Mesenchymal stem cell (in vitro differentiated cells and primary cell): ENCODE measurements at regions not wholly inside any gene's neighbourhood (a gene's known extent, or its start where the extent isn't known, plus 50 kb on each side); places are given as distances from the start of the nearest gene placed in this dataset.

Experiments
- DNase-seq: peaks from one replicate; pipeline ENCODE4 v3.0.0-alpha.2; 2013
- H2AFZ ChIP-seq: one replicate; pipeline ENCODE4 v1.6.1; 2013; ENCODE audit warnings: low read depth, mild to moderate bottlenecking, control low read depth, inconsistent platforms, low read length, moderate library complexity
- H2AK5ac ChIP-seq: 2 replicates; pipeline ENCODE4 v1.6.1; 2013; ENCODE audit warnings: low read length, moderate library complexity, mild to moderate bottlenecking, inconsistent platforms; ENCODE audit not compliant: severe bottlenecking
- H2BK120ac ChIP-seq: one replicate; pipeline ENCODE4 v1.6.1; 2013; ENCODE audit warnings: low read depth, mild to moderate bottlenecking, inconsistent platforms, low read length, moderate library complexity
- H2BK12ac ChIP-seq, 2 experiments: one replicate each; pipeline ENCODE4 v1.6.1; 2013; ENCODE audit warnings: inconsistent platforms in 2 of 2, low read length in 2 of 2, mild to moderate bottlenecking in 2 of 2, moderate library complexity in 2 of 2, control low read depth in 1 of 2
- H2BK15ac ChIP-seq: one replicate; pipeline ENCODE4 v1.6.1; 2013; ENCODE audit warnings: mild to moderate bottlenecking, low read depth, inconsistent platforms; ENCODE audit not compliant: poor library complexity, severe bottlenecking
- H2BK5ac ChIP-seq: 2 replicates; pipeline ENCODE4 v1.6.1; 2013; ENCODE audit warnings: low read depth, mild to moderate bottlenecking, low read length, control low read depth, inconsistent platforms; ENCODE audit not compliant: poor library complexity, severe bottlenecking
- H3K14ac ChIP-seq, 2 experiments: one replicate each; pipeline ENCODE4 v1.6.1; 2013; ENCODE audit warnings: inconsistent platforms in 2 of 2, low read length in 2 of 2, control low read depth in 1 of 2, mild to moderate bottlenecking in 1 of 2, moderate library complexity in 1 of 2
- H3K18ac ChIP-seq, 2 experiments: one replicate each; pipeline ENCODE4 v1.6.1; 2013; ENCODE audit warnings: inconsistent platforms in 2 of 2, low read length in 2 of 2, control low read depth in 1 of 2, low read depth in 1 of 2, mild to moderate bottlenecking in 1 of 2
- H3K23ac ChIP-seq, 2 experiments: one replicate each; pipeline ENCODE4 v1.6.1; 2013; ENCODE audit warnings: inconsistent platforms in 2 of 2, low read length in 2 of 2, mild to moderate bottlenecking in 2 of 2, moderate library complexity in 2 of 2, control low read depth in 1 of 2
- H3K27ac ChIP-seq: 2 replicates; pipeline ENCODE4 v1.5.1; 2013; ENCODE audit warnings: mild to moderate bottlenecking, moderate library complexity, low read length, control low read depth, inconsistent platforms; ENCODE audit not compliant: poor library complexity, severe bottlenecking
- H3K27me3 ChIP-seq, 2 experiments: 2 replicates each; pipeline versions ENCODE4 v1.6.1 to v1.7.0; 2013; ENCODE audit warnings: low read length in 2 of 2, mild to moderate bottlenecking in 2 of 2, moderate library complexity in 2 of 2, control low read depth in 1 of 2, inconsistent platforms in 1 of 2; ENCODE audit not compliant: control insufficient read depth in 1 of 2, insufficient read depth in 1 of 2
- H3K36me3 ChIP-seq, 2 experiments: 2 replicates each; pipeline versions ENCODE4 v1.6.1 to v1.7.0; 2013; ENCODE audit warnings: low read length in 2 of 2, control low read depth in 1 of 2, inconsistent platforms in 1 of 2, low read depth in 1 of 2, mild to moderate bottlenecking in 1 of 2; ENCODE audit not compliant: insufficient read depth in 2 of 2, control insufficient read depth in 1 of 2
- H3K4ac ChIP-seq, 2 experiments: one replicate each; pipeline ENCODE4 v1.6.1; 2013; ENCODE audit warnings: inconsistent platforms in 2 of 2, low read length in 2 of 2, mild to moderate bottlenecking in 2 of 2, moderate library complexity in 2 of 2, control low read depth in 1 of 2, low read depth in 1 of 2
- H3K4me1 ChIP-seq: 2 replicates; pipeline ENCODE4 v1.6.1; 2013; ENCODE audit warnings: low read depth, low read length, control low read depth; ENCODE audit not compliant: control insufficient read depth, insufficient read depth
- H3K4me2 ChIP-seq: 2 replicates; pipeline ENCODE4 v1.6.1; 2013; ENCODE audit warnings: low read length, mild to moderate bottlenecking, inconsistent platforms; ENCODE audit not compliant: poor library complexity, severe bottlenecking
- H3K4me3 ChIP-seq, 2 experiments: 2 replicates each; pipeline versions ENCODE4 v1.5.1 to v1.7.0; 2013; ENCODE audit warnings: low read length in 2 of 2, mild to moderate bottlenecking in 2 of 2, control low read depth in 1 of 2, low read depth in 1 of 2; ENCODE audit not compliant: insufficient read depth in 1 of 2
- H3K79me1 ChIP-seq: replicated peaks from 2 replicates; pipeline ENCODE4 v1.6.1; 2013; ENCODE audit warnings: mild to moderate bottlenecking, control low read depth, low read length, inconsistent platforms; ENCODE audit not compliant: poor library complexity, severe bottlenecking
- H3K9ac ChIP-seq: 2 replicates; pipeline ENCODE4 v1.7.0; 2013; ENCODE audit warnings: mild to moderate bottlenecking, low read length, moderate library complexity
- H3K9me3 ChIP-seq: 2 replicates; pipeline ENCODE4 v1.7.0; 2013; ENCODE audit warnings: mild to moderate bottlenecking, low read length; ENCODE audit not compliant: control insufficient read depth
- H4K8ac ChIP-seq: one replicate; pipeline ENCODE4 v1.6.1; 2013; ENCODE audit warnings: inconsistent platforms, mild to moderate bottlenecking, low read length, moderate library complexity
- H4K91ac ChIP-seq: one replicate; pipeline ENCODE4 v1.6.1; 2013; ENCODE audit warnings: mild to moderate bottlenecking, low read length, inconsistent platforms
- WGBS: methylation state at CpG from one replicate; pipeline ENCODE4 v1.1.7; 2013; ENCODE audit warnings: mixed read lengths; 5-methylcytosine and 5-hydroxymethylcytosine counted together

DNA sequence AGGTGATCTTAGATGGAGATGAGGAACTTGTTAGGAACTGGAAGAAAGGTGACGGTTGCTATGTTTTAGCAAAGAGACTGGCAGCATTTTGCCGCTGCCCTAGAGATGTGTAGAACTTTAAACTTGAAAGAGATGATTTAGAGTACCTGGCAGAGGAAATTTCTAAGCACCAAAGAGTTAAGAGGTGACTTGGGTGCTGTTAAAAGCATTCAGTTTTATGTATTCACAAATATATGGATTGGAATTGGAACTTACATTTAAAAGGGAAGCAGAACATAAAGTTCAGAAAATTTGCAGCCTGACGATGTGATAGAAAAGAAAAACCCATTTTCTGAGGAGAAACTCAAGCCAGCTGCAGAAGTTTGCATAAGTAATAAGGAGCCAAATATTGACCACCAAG, 176.3 kb downstream of the MOXD1 start:
- no peak overlapping the region for H3K23ac ChIP-seq
- H2AFZ ChIP-seq: no peak overlapping the region
- H3K14ac ChIP-seq: no peak overlapping the region
- no peak overlapping the region for H3K27ac ChIP-seq
- no peak overlapping the region for H2BK5ac ChIP-seq
- no peaks in the 10 kb centered on the region for H3K27me3 ChIP-seq
- H3K9me3 ChIP-seq: peaks cover 3% of the 10 kb centered on the region
- no peak overlapping the region for H4K91ac ChIP-seq
- no peak overlapping the region for H3K4ac ChIP-seq
- no peak overlapping the region for H3K4me3 ChIP-seq
- no peak overlapping the region for H3K18ac ChIP-seq
- no peak overlapping the region for H2BK15ac ChIP-seq
- H3K9ac ChIP-seq: no peak overlapping the region
- no peaks in the 10 kb centered on the region for H3K79me1 ChIP-seq
- DNase-seq: no peak
- no peak overlapping the region for H2BK120ac ChIP-seq
- WGBS: 98% methylated on average over 3 of the region's 3 CpGs
- H3K4me2 ChIP-seq: no peak overlapping the region
- H3K4me1 ChIP-seq: no peaks in the 10 kb centered on the region
- H2AK5ac ChIP-seq: no peak overlapping the region
- no peak overlapping the region for H4K8ac ChIP-seq
- H2BK12ac ChIP-seq: no peak overlapping the region
- peaks cover 0 to 5% of the 10 kb centered on the region in 2 experiments for H3K36me3 ChIP-seq

DNA sequence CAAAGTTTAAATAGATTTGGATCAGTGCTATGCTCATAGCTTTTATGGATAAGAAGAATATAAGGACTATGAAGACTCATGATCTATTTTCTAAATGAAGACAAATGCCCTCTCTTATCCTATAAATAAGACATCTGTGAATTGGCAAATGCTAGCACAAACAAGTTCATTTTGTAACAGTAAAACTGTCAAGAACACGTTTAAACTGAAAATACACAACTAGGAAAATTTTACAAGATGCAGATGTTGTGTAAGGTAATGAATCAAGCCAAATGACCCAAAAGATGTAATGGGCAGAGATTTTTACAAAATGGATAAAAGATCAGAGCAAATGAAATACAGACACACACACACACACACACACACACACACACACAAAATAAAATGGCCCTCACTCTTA, 180.5 kb downstream of the MOXD1 start:
- no CpG with 5 or more reads among the region's 1 CpG for WGBS
- no peak overlapping the region for H4K8ac ChIP-seq
- no peaks in the 10 kb centered on the region for H3K79me1 ChIP-seq

DNA sequence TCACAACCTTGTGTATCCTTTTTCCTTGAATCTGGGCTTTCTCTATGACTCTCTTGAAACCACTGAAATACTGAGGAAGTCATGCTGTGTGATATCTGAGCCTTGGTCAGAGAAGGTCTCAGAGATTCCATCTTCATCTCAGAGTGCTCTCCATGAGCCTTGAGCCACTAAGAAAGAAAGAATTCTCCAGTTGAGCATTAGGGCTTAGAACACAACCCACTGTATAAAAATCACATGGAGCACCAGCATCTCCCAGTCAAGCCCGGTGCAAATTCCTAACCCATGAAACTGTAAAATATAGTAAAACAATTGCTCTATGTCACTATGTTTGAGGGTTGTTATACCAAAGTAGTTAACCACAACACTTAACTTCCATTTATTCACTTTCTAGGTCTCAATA, 181.4 kb downstream of the MOXD1 start:
- H2BK120ac ChIP-seq: no peak overlapping the region
- no peak overlapping the region for H2BK5ac ChIP-seq
- H3K36me3 ChIP-seq: no peaks in the 10 kb centered on the region

More for the DNA sequence above, 180.5 kb downstream of the MOXD1 start:
- DNase-seq: no peak
- Histone ChIP-seq H2BK15ac (no peak overlapping the region), H2BK120ac (no peak overlapping the region), H2BK5ac (no peak overlapping the region), H3K14ac (no peak overlapping the region), H3K36me3 (peaks cover 0 to 5% of the 10 kb centered on the region in 2 experiments), H3K18ac (no peak overlapping the region), H4K91ac (no peak overlapping the region), H3K27me3 (no peaks in the 10 kb centered on the region), H3K4me1 (no peaks in the 10 kb centered on the region), H3K9me3 (peaks cover 3% of the 10 kb centered on the region), H3K4me2 (no peak overlapping the region), H3K27ac (no peak overlapping the region), H3K4me3 (no peak overlapping the region), H3K4ac (no peak overlapping the region), H3K23ac (no peak overlapping the region), H2BK12ac (no peak overlapping the region), H3K9ac (no peak overlapping the region), H2AFZ (no peak overlapping the region), H2AK5ac (no peak overlapping the region)

DNA sequence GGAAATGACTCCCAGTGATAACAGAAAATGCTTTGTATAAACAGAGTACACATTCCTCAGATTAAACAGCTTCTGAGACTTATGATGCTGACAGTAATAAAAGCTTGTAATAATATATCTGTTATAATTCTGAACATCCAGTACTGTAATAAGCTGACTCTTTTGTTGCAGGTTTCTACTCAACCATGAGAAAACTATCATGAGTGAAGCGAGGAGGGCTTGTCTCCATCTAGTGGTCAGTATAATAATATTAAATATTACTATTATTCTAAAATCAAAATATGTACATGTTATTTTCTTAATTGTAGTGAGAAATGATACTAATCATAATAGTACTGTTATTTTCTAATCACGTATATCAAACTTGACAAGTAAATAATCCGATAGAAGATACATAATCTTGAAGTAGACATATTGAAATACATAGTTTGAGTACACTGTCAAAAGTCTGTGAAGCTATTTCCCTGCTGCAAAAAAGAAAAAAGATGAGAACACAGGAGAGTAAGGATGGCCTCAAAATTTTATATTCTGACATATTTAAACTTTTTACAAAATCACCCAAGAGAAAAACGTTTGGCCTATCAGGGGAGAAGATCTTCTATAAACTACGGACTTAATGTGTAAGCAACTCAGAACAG, 183.1 kb downstream of the MOXD1 start:
- Histone ChIP-seq H3K18ac (no peak overlapping the region), H2AFZ (no peak overlapping the region), H3K36me3 (no peaks in the 10 kb centered on the region), H3K14ac (no peak overlapping the region), H3K27me3 (no peaks in the 10 kb centered on the region), H3K79me1 (no peaks in the 10 kb centered on the region), H3K4me3 (no peak overlapping the region), H2BK12ac (no peak overlapping the region), H2AK5ac (no peak overlapping the region), H2BK5ac (no peak overlapping the region), H3K4ac (no peak overlapping the region), H4K8ac (no peak overlapping the region), H3K4me1 (no peaks in the 10 kb centered on the region), H2BK15ac (no peak overlapping the region), H3K4me2 (no peak overlapping the region), H4K91ac (no peak overlapping the region), H2BK120ac (no peak overlapping the region), H3K9ac (no peak overlapping the region), H3K23ac (no peak overlapping the region), H3K9me3 (no peaks in the 10 kb centered on the region), H3K27ac (no peak overlapping the region)
- 41% methylated on average over 3 of the region's 5 CpGs for WGBS
- peak; percentile 43 for DNase-seq

More for the DNA sequence above, 181.4 kb downstream of the MOXD1 start:
- H3K14ac ChIP-seq: no peak overlapping the region
- no peak overlapping the region for H3K4ac ChIP-seq
- H4K8ac ChIP-seq: no peak overlapping the region
- DNase-seq: no peak
- H2AK5ac ChIP-seq: no peak overlapping the region
- H2AFZ ChIP-seq: no peak overlapping the region
- H3K9me3 ChIP-seq: peaks cover 3% of the 10 kb centered on the region
- no peak overlapping the region for H3K23ac ChIP-seq
- no peak overlapping the region for H3K18ac ChIP-seq
- no peak overlapping the region for H3K9ac ChIP-seq
- H3K79me1 ChIP-seq: no peaks in the 10 kb centered on the region
- no peaks in the 10 kb centered on the region for H3K4me1 ChIP-seq
- no peak overlapping the region for H4K91ac ChIP-seq
- no peak overlapping the region for H3K27ac ChIP-seq
- no peak overlapping the region for H3K4me3 ChIP-seq
- H3K27me3 ChIP-seq: no peaks in the 10 kb centered on the region
- no CpG with 5 or more reads among the region's 1 CpG for WGBS
- no peak overlapping the region for H2BK15ac ChIP-seq
- H3K4me2 ChIP-seq: no peak overlapping the region
- H2BK12ac ChIP-seq: no peak overlapping the region
